NCI-H2081 treated with DMSO at 0.1 percent for 48 hours (cell line): ENCODE measurements at regions not wholly inside any gene's neighbourhood (a gene's known extent, or its start where the extent isn't known, plus 50 kb on each side); places are given as distances from the start of the nearest gene placed in this dataset.
A peak's percentile ranks its signal among the peaks of the same experiment; 100 is the strongest.
"Not testable (repeated sequence)": the region's sequence is repeated elsewhere in the genome, so short reads cannot be mapped to it uniquely, and the experiment has no call there.

Experiments
- DNase-seq: peaks from one replicate; lab custom pipeline; 2025; lab: John Stamatoyannopoulos, UW

DNA sequence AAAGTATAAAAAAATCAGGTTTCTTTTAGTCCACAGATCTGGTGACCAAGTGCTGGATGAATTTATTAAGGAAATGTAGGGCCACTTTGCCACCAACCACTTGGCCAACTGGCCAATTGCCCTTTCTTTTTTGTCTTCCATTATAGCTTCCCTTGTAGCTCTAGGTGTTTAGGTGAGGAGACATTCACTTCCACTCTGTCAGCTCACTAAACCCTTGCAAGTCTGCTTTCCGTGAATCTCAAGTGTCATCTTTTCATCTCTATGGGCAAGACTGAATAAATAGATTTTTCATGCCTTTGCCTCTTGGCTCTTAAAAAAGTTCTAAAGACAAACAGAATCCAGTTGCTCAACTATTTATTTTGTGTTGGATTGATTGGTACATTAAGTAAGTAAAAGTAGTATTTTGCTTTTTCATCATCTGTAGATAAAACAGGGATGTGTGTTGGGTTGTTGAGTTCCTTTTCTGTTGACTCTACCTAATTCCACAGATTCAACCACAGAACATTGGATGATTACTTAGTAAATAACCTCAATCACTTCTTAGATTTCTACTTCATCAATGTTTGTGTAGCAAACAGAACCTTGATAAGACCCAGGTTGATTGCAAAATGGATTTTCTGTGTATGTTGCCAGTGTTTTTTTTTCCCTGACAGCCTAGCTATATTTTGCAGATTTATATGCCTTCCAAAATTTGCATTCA is 68.1 kb upstream of the GRXCR1 start:
- no peak for DNase-seq

DNA sequence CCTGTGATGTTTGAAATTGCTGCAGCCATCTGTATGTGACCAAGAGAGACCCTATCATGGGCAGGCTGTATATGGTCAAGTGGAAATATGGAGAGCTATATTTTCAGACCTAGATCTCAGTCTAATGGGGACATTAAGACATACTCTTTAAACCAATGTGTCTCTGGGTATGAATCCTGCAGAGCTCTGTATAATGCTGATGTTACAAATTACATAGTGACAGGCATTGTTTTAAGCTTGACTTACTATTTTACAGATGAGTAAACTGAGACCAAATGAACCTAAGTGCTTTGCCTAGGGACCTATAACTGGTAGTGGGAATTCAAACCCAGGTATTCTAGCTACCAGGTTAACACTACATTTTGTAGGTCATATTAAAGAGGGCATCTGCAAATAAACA is 71.3 kb upstream of the GRXCR1 start:
- DNase-seq = no peak

DNA sequence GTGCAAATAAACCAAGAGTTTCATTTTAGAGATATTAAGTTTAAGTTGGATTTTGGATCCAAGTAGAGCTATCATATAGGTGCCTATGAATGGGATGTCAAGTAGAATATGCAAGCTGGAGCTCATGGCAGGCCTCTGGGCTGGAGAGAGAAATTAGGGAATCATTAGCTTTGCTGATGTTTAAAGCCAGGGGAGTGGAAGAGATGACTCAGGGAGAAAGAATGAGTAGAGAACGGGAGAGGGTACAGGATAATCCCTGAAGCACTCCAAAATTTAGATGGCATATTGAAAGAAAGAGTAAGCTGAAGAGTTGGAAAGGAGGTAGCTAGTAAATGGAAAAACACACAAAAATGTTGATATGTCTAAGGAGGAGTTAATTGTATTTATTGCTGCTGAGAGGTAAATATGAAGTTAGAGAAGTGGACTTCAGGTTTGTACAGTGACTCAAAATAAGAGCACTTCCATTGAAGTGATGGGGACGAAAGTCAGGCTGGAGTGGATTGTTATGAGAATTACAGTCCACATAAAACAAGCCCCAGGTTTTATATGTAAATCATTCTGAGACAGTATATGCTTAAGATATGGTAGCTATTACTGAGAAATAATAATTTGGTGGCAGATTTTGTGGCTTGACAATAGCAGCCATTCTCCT is 72.5 kb upstream of the GRXCR1 start:
- DNase-seq = no peak

DNA sequence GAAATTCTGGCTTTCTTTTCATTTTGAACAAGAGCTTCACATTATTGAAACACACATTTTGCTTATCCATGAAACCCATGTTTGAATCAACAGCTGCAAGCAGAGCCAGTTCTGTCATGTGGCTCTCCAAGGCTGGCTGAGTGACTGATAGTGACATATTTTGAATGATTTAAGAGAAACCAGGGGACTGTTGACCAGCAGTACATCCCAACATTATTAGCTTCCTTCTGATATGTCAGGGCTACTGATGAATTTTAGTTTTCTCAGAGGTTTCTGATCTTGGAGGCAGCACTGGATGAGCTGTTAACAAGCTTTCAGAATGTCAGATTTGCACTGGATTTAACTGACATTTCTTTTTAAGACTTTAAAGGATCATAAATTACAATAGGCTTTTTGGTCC is 74.6 kb upstream of the GRXCR1 start:
- DNase-seq = no peak

DNA sequence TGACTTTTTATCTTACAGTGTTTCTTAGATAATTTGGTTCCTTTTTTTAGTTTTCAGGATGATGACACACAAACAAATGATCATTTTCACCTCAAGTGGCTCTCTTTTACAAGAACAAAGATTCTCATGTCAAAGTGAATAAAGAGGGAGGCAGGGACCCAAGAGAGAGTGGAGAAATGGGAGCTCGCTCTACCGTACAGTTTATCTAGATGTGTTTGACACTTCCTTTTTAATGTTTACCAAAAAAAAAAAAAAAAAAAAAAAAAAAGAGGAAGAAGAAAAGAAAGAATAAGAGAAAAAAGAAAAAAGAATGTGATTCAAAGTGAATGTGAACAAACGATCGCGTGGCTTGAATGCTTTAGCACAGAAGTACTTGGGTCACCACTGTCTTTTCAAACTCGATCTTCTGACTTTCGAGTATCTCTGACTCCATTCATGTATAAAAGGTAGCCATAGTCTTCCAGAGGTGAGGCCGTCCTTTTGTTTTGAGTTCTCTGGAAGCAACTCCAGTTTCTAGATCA is 75.6 kb upstream of the GRXCR1 start:
- DNase-seq = no peak

DNA sequence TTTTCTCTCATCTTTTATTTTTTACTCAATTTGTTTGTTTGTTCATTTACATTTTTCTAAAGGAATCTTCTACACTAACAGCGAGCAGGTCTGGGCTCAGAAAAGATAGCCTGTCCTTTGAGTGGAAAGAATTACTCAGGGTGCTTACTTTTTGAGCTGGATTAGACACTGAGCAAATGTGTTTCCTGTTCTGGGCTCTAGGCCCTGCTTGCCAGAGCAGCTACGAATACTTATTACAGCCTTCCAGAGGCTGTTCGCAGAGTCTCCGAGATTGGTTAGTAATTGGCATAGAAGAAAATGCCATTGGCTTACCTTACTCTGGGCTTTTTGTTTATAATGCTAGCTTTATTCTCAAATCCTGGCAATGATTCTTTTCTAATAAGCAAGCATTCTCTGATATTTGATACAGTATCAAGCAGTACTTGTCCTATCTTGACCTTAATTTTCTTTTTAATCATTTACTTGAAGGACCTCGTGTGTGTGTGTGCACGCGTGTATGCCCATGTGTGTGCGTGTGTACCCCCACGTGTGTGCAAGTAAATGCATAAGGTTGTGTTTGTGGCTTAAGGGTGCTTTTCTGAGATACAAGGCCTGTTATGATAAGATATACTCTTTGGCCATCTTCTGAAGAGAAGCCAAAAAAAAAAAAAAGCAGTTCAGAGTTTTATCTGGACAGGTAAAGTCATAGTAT is 76.2 kb upstream of the GRXCR1 start:
- DNase-seq = no peak

DNA sequence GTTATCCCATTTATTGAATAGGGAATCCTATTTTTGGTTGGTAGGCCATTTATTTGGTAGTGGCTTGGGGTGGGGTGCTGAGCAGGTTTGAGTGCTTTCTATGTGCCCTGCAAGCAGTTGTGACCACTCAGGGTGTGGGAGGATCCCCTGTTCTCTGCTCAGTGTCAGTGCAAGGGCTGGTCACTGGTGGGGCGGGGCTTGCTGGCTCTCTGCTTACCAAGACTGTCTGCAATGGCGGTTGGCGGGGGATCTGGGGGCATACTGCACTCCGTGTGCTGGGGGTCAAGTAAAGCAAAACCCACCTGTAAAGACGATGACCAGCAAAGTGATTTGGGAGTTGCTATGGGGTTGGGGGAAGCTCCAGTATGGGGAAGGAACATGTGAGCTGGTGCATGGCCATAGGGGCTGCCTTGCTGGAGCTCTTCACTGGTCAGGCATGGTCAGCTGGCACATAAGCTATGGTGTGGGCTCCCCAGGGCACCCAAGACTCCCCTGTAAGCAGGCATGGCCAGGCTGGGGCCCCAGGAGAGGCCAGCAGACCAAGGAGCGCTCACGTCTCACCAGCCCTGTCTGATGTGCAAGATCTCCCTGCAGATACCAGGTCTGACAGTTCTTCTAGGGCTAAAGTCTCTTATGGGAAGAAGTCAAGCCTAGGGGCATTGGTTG is 83.0 kb upstream of the GRXCR1 start:
- DNase-seq = no peak

DNA sequence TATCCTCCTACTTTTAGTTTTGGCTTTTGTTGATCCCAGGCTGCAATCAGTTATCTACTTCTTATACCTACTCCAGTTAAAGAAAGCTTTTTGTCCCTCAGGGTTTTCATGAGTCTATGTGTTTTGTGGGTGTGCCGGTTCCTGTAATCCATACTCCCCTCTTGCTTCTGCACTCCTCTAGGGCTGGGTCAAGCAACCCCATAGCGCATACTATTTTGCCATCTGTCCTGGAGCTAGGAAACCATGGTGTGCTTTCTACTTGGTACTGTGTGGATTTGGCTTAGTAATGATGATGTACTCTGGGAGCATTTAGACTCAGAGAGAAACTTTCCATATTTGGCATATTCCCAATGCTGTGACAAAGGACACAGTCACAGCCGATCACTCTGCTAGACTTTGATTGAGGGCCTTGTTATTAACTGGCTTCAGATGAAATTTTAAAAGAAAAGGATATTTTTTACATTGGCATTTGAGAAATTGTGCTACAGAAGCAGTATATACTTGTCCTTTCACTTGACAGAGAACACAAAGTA is 86.1 kb upstream of the GRXCR1 start:
- no peak for DNase-seq

DNA sequence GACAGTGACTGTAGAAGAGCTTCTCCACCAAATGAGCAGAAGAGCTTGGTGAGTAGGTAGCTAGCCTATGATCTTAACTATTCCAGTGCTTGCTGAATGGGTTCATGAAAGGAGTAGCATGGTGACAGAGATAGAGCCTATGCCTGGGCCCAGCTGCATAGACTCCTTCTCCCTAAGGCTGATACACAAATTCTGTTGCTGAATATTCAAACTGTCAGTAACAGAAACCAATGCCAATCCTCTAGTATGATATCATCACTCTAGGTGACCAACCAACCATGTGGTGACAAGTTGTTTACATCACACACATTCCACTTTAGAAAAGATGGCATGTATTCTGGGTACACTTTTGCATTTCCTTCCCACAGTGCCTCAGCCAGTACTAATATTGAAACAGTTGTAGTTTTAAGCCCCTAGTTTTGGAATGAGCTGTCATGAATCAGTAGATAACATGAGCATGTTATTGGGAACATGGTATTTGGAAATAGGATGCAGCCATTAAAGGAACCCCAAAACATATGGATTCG is 103.4 kb upstream of the GRXCR1 start:
- DNase-seq = no peak

DNA sequence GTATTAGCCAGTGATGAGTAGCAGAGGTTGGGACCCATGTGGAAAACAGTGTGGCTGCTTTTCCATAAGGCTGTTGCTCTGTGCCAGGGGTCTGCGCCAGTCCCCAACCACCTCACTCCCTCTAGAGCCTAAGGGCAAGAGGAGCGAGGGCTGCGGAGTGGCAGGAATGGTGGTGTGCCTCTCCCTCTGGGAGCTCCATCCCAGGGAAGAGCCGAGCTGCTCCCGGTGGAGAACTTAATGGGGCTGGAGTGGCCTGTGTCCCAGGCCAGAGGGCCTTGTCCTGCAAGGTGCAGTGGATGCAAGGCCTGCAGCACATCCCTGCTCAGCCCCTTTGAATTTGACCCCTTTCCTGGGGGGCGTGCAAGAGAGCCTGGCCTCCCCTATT is 105.4 kb upstream of the GRXCR1 start:
- no peak for DNase-seq

DNA sequence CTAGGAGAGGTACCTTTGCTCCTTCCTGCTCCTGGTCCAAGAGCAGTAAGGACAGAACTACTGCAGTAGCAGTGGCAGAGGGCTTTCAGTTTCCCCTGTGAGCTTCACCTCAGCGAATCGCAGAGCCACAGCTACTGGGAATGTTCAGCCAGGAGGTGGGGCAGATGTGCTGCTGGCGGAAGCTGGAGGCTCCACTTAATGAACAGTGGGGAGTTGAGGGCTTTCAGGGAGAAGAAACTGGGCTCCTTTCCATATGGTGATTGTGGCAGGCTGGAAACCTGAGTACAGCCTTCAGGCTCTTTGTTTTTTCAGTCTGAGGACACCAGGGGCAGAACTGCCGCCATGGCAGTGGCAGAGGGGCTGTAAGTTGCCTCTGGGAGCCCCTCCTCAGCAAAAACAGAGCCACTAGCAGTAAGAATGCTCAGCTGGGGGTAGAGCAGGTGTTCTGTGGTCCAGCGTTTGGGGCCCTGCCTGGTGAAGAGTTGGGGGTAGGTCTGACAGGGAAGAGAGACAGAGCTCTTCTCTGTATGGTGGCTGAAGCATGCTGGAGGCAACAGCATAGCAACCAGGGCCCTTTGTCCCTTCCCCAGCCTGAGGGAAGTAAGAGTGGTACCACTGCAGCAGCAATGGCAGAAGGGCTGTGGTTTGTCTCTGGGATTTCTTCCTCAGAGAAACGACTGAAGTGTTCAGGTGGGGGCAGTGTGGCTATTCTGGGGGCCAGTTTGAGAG is 106.0 kb upstream of the GRXCR1 start:
- DNase-seq = peak; percentile 37

DNA sequence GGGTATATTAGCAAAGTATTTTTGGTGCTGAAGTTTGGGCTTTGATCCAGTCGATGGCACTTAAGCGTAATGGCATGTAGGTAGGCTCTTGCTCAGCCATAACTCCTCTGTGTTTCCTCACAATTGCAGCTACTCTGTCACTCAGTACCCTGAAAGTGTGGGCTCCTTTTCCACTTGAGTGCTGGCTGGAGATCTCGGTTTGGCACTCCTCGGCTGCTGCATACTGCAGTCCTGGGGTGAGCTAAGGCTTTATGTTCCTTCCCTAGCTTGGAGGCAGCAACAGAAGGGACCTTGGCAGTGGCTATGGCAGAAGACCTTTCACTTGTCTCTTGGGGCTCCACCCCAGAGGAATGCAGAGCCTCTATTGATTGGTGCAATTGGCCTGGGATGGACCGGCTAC is 106.7 kb upstream of the GRXCR1 start:
- DNase-seq = no peak

DNA sequence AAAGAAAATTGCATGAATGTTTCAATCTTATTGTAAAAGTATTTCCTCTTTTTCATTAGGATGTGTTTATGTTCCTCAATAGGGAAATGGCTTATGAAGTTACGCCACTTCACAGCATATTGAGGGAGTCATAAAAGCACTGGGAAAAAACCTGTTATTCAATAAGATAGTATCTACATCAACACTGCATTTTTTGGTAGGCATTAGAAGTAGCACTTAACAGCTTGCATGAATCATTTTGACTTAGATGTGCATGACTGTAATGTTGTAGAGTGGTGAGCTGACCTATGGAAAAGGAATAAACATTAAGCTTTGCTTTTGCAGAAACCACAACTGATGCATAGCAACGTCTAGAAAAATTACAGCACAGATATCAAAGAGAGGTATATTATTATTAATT is 111.2 kb upstream of the GRXCR1 start:
- no peak for DNase-seq

DNA sequence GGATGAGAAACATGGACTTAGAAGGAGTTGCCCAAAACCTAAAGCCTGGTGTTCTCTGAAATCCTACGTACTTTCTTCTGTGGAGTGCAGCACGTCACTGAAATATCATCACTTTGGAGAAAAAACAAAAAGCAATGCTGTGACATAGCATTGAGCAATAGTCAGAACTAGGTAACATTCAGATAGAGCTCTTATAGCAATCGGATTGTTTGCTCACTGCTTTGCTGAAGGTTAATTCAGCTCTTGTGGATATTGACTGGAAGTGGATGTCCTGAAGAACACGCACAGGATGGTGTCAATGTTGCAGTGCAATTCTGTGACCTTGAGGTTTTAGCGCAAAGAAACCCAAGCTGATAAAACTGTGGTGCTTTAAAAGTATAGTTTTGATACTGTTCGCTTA is 114.2 kb upstream of the GRXCR1 start:
- no peak for DNase-seq

DNA sequence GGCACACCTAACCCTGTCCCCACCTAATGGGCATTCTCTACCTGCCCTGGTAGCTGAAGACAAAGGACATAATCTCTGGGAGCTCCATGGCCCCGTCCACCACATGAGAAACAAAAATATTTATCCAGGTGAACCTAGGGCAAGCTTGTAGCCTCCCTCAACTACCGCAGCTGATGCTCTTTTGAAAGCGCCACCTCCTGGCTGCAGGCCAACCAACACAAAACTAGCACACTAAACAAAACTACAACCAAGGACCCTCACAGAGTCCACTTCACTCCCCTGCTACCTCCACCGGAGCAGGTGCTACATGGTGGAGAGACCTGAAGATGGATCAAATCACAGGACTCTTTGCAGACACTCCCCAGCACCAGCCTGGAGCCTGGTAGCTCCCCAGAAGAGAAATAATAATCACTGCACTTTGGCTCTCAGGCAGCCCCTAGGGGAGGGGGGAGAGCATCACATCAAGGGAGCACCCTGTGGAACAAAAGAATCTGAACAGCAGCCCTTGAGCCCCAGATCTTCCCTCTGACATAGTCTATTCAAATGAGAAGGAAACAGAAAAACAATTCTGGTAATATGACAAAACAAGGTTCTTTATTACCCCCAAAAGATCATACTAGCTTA is 111.3 kb upstream of the ATP8A1 start:
- no peak for DNase-seq

DNA sequence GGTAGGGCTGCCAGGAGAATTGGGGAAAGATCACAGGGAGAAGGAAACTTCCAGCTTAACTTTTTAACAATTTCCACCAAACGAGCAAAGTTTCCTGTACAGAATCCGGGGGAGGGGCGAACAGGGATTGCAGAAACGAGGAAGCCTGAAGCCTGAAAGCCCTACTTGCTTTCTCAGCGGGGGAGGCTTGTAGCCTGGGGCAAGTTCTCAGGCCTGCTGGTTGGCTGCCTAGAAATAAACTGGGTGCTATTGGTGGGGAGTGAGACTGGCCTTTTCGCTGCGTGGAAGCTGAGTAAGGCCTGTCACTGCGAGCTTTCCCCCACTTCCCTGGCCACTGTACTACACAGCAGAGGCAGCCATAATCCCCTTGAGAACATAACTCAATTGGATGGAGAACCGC is 110.8 kb upstream of the ATP8A1 start:
- DNase-seq = no peak

DNA sequence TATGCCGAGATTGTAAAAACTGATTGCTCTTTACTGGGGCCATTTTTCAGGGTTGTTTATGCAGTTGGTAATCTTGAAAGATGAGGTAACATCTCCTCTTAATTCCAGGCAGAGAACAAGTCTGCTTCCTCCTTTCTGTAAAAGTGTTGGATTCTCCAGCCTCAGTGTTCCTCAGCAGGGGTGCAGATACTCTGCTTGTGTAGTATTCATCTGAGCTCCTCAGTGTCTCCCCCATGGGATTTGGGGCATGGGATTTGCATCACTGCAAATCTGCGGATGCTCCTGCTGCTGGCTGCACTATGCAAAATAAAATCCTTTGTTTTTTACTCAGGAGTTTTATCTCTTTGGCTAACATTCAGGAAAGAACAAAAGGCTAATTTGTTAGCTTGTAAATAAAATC is 104.9 kb upstream of the ATP8A1 start:
- no peak for DNase-seq

DNA sequence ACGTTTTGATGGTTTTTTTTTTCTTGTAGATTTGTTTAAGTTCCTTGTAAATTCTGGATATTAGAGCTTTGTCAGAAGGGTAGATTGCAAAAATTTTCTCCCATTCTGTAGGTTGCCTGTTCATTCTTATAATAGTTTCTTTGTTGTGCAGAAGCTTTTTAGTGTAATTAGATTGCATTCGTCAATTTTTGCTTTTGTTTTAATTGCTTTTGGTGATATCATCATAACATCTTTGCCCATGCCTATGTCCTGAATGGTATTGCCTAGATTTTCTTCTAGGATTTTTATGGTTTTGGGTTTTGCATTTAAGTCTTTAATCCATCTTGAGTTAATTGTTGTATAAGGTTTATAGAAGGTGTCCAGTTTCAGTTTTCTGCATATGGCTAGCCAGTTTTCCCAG is 98.1 kb upstream of the ATP8A1 start:
- DNase-seq = not testable (repeated sequence)

DNA sequence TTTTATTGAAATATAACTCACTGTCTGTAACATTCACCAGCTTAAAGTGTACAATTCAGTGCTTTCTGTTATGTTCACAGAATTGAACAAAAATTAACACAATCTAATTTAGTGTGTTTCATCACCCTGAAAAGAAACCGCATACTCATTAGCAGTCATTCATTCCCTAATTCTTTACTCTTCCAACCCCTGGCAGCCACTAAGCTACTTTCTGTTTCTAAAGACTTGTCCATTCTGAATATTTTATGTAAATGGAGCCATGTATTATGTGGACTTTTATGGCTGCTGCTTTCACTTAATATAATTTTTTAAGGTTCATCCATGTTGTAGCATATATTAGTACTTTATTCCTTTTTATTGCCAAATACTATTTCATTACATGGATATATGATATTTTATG is 94.7 kb upstream of the ATP8A1 start:
- DNase-seq = no peak

DNA sequence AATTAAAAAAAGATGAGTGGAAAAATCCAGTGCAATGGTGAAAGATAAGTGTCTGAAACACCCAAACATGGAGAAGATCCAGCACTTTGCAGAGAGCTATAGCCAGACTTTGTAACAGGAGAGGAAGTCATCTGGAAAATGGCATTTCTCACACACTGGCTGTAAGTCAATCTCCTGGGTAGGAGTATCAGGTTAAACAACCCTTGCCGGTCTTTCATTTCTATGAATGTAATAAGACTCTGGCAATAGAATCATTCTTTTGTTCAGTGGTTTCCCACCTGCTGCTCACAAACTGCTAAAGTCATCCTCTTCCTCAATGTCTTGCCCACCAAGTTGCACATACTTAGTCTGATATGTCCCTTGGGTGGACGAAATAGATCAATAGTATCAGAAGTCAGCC is 94.0 kb upstream of the ATP8A1 start:
- DNase-seq = no peak

DNA sequence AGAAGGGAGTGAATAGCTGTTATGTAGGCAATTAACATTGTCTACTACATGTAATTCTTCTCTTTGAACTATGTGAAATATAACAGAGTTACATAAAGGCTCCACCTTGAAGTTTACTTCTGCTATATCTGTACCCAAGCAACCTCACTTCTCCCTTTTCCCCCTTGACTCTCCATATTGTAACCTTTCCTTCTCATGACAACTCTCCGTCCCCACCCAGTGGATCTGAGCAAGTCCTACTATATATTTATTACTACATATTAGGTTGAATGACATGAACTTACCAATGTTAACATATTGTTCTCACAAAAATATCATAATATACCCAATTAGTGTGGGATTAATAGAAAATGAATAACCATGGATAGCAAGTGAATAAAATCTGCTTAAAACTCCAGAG is 93.2 kb upstream of the ATP8A1 start:
- DNase-seq = no peak
